Activated gamma-delta T cell treated with Interleukin-2 at 50 U/mL for 16 hours (primary cell): ENCODE measurements at regions not wholly inside any gene's neighbourhood (a gene's known extent, or its start where the extent isn't known, plus 50 kb on each side); places are given as distances from the start of the nearest gene placed in this dataset.
"Not testable (repeated sequence)": the region's sequence is repeated elsewhere in the genome, so short reads cannot be mapped to it uniquely, and the experiment has no call there.

Experiments used
- DNase-seq: peaks from one replicate; pipeline ENCODE4 v3.0.0-alpha.2; 2020

- no peak for DNase-seq
These were observed 214.7 kb downstream of the BCAS1 start for GRCh38 chr20:53855733-53856132.

GRCh38 chr20:53854609-53854926, 215.8 kb downstream of the BCAS1 start:
- DNase-seq = not testable (repeated sequence)

DNA sequence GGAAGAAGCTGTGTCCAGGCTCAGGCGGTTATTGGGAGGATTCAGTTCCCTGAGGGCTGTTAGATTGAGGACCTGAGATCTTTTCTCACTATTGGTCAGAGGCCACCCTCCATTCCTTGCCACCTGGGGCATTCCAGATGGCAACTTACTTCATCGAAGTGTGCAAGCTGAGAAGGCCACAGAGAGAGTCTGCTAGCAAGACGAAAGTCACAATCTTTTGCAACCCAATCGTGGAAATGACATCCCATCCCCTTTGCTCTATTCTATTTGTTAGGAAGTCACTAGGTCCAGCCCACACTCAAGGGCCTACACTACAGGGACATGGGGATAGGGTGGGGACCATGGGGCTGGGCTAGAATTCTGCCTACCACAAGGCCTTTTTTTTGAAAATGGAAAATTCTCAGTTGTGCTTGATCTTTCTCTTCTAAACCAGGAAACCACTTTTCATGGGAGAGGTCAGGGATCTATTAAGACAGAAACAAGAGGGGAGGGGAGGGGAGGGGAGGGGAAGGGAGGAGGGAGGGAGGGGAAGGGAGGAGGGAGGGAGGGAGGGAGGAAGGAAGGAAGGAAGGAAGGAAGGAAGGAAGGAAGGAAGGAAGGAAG, 217.2 kb downstream of the BCAS1 start:
- DNase-seq = no peak

- no peak for DNase-seq
These were observed 217.7 kb downstream of the BCAS1 start for GRCh38 chr20:53852691-53853090.

GRCh38 chr20:53852014-53852413, 218.4 kb downstream of the BCAS1 start:
- no peak for DNase-seq

GRCh38 chr20:53850319-53850718, 220.1 kb downstream of the BCAS1 start:
- no peak for DNase-seq

- no peak for DNase-seq
These were observed 220.8 kb downstream of the BCAS1 start for GRCh38 chr20:53849471-53850059.

- no peak for DNase-seq
These were observed 222.1 kb downstream of the BCAS1 start for GRCh38 chr20:53848304-53848703.

GRCh38 chr20:53847837-53848170, 222.6 kb downstream of the BCAS1 start:
- no peak for DNase-seq

- DNase-seq = no peak
These were observed 223.1 kb downstream of the BCAS1 start for GRCh38 chr20:53847139-53847836.

DNA sequence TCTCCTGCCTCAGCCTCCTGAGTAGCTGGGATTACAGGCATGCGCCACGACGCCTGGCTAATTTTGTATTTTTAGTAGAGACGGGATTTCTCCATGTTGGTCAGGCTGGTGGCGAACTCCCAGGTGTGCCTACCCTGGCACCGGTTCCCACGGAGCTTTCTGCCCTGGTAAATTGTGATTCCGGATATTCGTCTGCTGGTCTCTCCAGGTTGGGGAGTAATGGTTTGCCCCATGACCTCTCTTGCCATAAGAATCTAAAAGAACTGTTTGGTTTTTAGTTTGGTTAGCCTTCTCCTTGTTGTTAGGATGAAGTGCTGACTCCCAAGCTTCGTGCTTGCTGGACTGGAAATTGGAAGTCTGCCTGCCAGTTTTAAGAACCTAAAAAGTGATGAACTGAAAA, 223.8 kb downstream of the BCAS1 start:
- DNase-seq = no peak

DNA sequence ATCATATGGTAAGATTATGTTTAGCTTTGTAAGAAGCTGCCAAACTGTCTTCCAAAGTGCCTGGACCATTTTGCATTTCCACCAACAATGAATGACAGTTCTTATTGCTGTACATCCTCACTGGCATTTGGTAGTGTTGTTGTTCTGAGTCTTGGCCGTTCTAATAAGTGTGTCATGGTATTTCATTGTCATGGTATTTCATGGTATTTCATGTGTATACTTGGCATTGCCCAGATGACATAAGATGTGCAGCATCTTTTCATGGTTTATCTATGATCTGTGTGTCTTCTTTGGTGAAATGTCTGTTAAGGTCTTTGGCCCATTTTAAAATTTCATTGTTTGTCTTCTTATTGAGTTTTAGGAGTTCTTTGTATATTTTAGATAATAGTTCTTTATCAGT, 224.4 kb downstream of the BCAS1 start:
- DNase-seq = no peak

GRCh38 chr20:53844259-53844658, 226.1 kb downstream of the BCAS1 start:
- DNase-seq = no peak

DNA sequence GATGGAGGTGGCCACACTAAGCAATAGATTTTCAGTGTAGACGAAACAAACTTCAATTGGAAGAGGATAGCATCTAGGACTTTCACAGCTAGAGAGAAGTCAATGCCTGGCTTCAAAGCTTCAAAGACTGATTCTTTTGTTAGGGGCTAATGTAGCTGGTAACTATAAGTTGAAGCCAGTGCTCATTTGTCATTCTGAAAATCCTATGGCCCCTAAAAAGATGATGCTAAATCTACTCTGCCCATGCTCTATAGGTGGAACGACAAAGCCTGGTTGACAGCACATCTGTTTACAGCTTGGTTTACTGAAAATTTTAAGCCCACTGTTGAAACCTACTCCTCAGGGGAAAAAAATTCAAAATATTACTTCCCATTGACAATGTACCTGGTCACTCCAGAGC, 226.7 kb downstream of the BCAS1 start:
- no peak for DNase-seq

- no peak for DNase-seq
These were observed 227.9 kb downstream of the BCAS1 start for GRCh38 chr20:53842301-53843099.

- no peak for DNase-seq
These were observed 228.7 kb downstream of the BCAS1 start for GRCh38 chr20:53841741-53842140.

DNA sequence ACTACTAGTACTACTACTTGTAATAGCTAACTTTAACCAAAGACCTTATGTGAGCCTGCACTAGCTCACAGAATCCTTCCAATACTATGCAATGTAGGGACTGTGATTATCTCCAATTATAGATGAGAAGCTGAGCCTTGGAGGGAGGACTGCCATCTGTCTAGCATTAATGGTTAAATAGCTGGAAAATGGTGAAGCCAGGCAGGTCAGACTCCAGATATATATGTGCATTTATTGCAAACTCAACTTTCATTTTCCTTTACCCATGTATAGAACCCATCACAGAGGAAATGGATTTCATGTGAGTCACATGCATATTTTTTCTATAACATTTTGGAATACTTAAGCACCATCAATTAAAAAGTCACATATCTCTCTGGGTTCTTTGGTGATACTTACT, 229.9 kb downstream of the BCAS1 start:
- no peak for DNase-seq

GRCh38 chr20:53839423-53840176, 230.8 kb downstream of the BCAS1 start:
- peak; percentile 69 for DNase-seq

DNA sequence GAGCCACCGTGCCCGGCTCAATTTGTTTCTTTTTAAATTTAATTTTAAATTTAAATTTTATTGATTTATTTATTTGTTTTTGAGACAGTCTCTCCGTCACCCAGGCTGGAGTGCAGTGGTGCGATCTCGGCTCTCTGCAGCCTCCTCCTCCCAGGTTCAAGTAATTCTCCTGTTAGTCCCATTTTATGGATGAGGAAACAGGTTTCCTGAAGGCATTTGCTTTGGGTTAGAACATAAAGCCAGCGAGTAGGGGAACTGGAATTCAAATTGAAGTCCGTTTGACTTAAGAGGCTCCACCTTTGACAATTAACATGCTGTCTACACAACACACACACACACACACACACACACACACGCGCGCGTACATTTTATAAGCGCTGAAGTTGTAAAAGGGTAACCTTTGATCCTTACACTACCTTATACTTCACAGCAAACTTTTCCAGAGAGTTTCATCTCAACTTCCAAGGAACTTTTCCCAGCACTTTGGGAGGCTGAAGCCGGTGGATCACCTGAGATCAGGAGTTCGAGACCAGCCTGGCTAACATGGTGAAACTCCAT, 232.0 kb downstream of the BCAS1 start:
- DNase-seq = no peak

- DNase-seq = no peak
These were observed 233.1 kb downstream of the BCAS1 start for GRCh38 chr20:53837126-53837826.

DNA sequence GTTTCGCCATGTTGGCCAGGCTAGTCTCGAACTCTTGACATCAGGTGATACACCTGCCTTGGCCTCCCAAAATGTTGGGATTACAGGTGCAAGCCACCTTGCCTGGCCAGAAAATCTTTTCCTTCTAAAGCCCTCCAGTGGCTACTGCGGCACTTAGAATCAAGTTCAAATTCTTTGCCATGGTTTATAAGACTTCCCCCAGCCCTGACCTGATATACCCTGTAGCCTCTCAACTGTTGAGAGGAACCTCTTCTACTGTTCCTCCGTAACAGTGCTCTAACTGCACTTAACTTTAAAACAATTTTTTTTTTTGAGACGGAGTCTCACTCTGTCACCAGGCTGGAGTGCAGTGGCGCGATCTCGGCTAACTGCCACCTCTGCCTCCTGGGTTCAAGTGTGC, 235.6 kb downstream of the BCAS1 start:
- DNase-seq = no peak

DNA sequence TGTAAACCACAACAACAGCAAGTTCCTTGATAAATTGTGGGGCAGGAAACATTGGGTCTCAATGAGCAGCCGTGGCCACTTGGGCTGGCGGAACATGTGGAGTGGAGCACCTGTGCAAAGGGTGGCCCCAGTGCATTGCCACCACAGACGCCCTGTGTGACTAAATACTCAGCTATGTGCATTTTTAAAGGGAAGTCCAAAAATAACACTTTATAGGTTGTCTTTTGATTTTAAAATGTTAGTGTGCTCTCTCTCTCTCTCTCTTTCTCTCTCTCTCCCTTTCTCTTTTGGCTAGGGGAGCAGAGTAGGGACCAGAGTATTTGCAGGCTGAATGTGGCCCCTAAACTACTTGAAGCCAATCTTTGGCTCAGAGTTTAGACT, 236.3 kb downstream of the BCAS1 start:
- DNase-seq = no peak
